ENCODE measurements at regions not wholly inside any gene's neighbourhood (a gene's known extent, or its start where the extent isn't known, plus 50 kb on each side); places are given as distances from the start of the nearest gene placed in this dataset.

GRCh38 chr3:157922614-157923013, 183.6 kb downstream of the SHOX2 start:
- Histone ChIP-seq H3K27ac (ENCODE audit: low read depth, low read length) (no peak overlapping the region), H3K9me3 (ENCODE audit: control insufficient read depth, insufficient read depth, low read length) (no peaks in the 10 kb centered on the region), H3K27me3 (ENCODE audit: control insufficient read depth, insufficient read depth, low read length) (no peaks in the 10 kb centered on the region), H3K4me3 (ENCODE audit: low read depth, low read length) (no peak overlapping the region)
- CTCF ChIA-PET = no interaction called here
- no peak for DNase-seq (ENCODE audit: low read depth, low spot score)
- TF ChIP-seq CTCF (IDR thresholded peaks at IDR 0.05; ENCODE audit: low read depth, low read length) = no peak
- POLR2A ChIA-PET = no interaction called here

DNA sequence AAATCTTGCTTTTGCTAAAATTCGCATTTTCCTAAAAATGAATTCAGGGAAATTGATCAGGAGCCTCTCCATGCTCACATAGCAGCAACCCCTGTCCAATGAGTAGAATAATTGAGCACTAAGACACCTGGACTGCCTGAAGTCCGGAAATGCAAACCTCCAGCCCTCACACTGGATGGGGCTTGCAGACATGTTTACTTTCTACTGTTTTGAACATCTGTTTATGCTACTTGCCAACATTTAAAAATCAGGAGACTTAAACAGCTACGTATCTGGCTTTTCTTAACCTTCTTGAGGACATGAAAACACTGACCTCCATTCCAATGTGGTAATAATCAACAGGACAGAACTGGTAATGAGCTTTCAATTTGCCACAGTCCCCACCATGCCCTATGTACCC, 184.4 kb downstream of the SHOX2 start:
- ChIA-PET CTCF (interaction anchor here (0.6 to 0.7 kb wide), 2 partner anchors 79 to 304 kb away, joined by 3 read pairs; no protein-coding TSS in a partner anchor), POLR2A (no interaction called here)
- Histone ChIP-seq H3K4me3 (ENCODE audit: low read depth, low read length) (no peak overlapping the region), H3K27ac (ENCODE audit: low read depth, low read length) (no peak overlapping the region), H3K9me3 (ENCODE audit: control insufficient read depth, insufficient read depth, low read length) (no peaks in the 10 kb centered on the region), H3K27me3 (ENCODE audit: control insufficient read depth, insufficient read depth, low read length) (no peaks in the 10 kb centered on the region)
- TF ChIP-seq CTCF (IDR thresholded peaks at IDR 0.05; ENCODE audit: low read depth, low read length) = no peak
- no peak for DNase-seq (ENCODE audit: low read depth, low spot score)

- no peak for DNase-seq (ENCODE audit: low read depth, low spot score)
- TF ChIP-seq CTCF (IDR thresholded peaks at IDR 0.05; ENCODE audit: low read depth, low read length) = no peak
- Histone ChIP-seq H3K27ac (ENCODE audit: low read depth, low read length) (no peak overlapping the region), H3K4me3 (ENCODE audit: low read depth, low read length) (no peak overlapping the region), H3K9me3 (ENCODE audit: control insufficient read depth, insufficient read depth, low read length) (no peaks in the 10 kb centered on the region), H3K27me3 (ENCODE audit: control insufficient read depth, insufficient read depth, low read length) (no peaks in the 10 kb centered on the region)
- CTCF ChIA-PET = no interaction called here
- POLR2A ChIA-PET = no interaction called here
These were observed 185.2 kb downstream of the SHOX2 start for GRCh38 chr3:157920822-157921700.

DNA sequence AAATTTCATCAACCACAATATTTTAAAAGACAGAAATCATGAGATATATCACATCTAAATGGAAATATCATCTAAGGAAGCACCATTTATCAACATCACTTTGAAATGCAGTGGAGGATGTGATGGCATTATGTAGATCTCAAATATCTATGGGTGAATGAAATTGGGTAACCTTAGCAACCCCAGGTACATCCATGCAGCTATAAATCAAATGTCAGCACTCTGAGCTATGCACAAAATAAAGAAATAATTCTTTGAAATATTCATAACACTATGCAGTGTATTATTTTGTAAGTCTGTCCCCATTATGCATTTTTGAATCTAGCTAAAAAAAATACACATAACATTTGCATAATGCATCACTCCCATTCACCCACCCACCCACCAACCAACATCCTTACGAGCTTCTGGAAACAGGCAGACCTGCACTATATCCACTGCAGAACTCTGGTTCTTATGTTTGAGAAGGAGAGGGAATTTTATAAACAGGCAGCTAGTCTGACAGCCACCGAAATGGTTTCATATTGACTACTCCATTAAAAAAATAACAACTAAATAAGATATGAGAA, 186.8 kb downstream of the SHOX2 start:
- CTCF ChIA-PET = no interaction called here

More for the DNA sequence above, 186.8 kb downstream of the SHOX2 start:
- no peak overlapping the region for H3K27ac ChIP-seq (ENCODE audit: low read depth, low read length)
- no peak overlapping the region for H3K4me3 ChIP-seq (ENCODE audit: low read depth, low read length)
- DNase-seq (ENCODE audit: low read depth, low spot score) = no peak
- no peaks in the 10 kb centered on the region for H3K9me3 ChIP-seq (ENCODE audit: control insufficient read depth, insufficient read depth, low read length)
- POLR2A ChIA-PET = no interaction called here
- TF ChIP-seq CTCF (IDR thresholded peaks at IDR 0.05; ENCODE audit: low read depth, low read length) = no peak
- H3K27me3 ChIP-seq (ENCODE audit: control insufficient read depth, insufficient read depth, low read length) = no peaks in the 10 kb centered on the region

All from AG04450 (cell line).